Chondrocyte (in vitro differentiated cells): ENCODE measurements at regions not wholly inside any gene's neighbourhood (a gene's known extent, or its start where the extent isn't known, plus 50 kb on each side); places are given as distances from the start of the nearest gene placed in this dataset.
"Not testable (repeated sequence)": the region's sequence is repeated elsewhere in the genome, so short reads cannot be mapped to it uniquely, and the experiment has no call there.

Experiments used
- DNase-seq: peaks from one replicate; pipeline ENCODE4 v3.0.0; 2021; ENCODE audit warnings: mixed read lengths, low spot score
- H3K27ac Mint-ChIP-seq: one replicate; pipeline ENCODE4 v1.8.0; 2021; ENCODE audit warnings: mild to moderate bottlenecking, moderate library complexity, mixed read lengths; ENCODE audit not compliant: unreplicated experiment
- H3K27me3 Mint-ChIP-seq: 2 replicates; pipeline ENCODE4 v1.8.0; 2021; ENCODE audit warnings: low read depth, mixed read lengths
- H3K36me3 Mint-ChIP-seq: 2 replicates; pipeline ENCODE4 v1.8.0; 2021; ENCODE audit warnings: low read depth, mixed read lengths
- H3K4me1 Mint-ChIP-seq: 2 replicates; pipeline ENCODE4 v1.8.0; 2021; ENCODE audit warnings: low read depth, mild to moderate bottlenecking, mixed read lengths
- H3K4me3 Mint-ChIP-seq: one replicate; pipeline ENCODE4 v1.8.0; 2021; ENCODE audit warnings: mild to moderate bottlenecking, moderate library complexity, mixed read lengths; ENCODE audit not compliant: unreplicated experiment
- H3K9me3 Mint-ChIP-seq: 2 replicates; pipeline ENCODE4 v1.8.0; 2021; ENCODE audit warnings: low read depth, mixed read lengths
- CTCF ChIP-seq: fragments of 200-600 bp; sonication (generic); IDR thresholded peaks from 2 replicates; pipeline ENCODE4 v1.5.0; 2021; ENCODE audit warnings: antibody characterized with exemption, mild to moderate bottlenecking, moderate library complexity

DNA sequence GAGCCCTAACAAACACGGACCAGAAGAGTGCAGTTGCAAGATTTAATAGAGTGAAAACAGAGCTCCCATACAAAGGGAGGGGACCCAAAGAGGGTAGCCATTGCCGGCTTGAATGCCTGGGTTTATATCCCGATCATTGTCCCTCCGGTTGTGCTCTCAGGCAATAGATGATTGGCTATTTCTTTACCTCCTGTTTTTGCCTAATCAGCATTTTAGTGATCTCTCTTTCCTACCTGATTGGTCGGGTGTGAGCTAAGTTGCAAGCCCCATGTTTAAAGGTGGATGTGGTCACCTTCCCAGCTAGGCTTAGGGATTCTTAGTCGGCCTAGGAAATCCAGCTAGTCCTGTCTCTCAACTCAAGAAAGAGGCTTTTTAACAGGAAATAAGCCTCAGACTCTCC lies 186.9 kb upstream of the TBX22 start:
- H3K27me3 Mint-ChIP-seq, H3K36me3 Mint-ChIP-seq, H3K4me3 Mint-ChIP-seq, H3K4me1 Mint-ChIP-seq, H3K27ac Mint-ChIP-seq, DNase-seq: not testable (repeated sequence)
- peaks cover 47% of the 10 kb centered on the region for H3K9me3 Mint-ChIP-seq

- not testable (repeated sequence) for H3K27ac Mint-ChIP-seq, H3K4me1 Mint-ChIP-seq, DNase-seq, H3K27me3 Mint-ChIP-seq, H3K4me3 Mint-ChIP-seq, H3K36me3 Mint-ChIP-seq
- H3K9me3 Mint-ChIP-seq = peaks cover 62% of the 10 kb centered on the region
Measured at GRCh38 chrX:79850114-79850513, 164.4 kb upstream of the TBX22 start.

DNA sequence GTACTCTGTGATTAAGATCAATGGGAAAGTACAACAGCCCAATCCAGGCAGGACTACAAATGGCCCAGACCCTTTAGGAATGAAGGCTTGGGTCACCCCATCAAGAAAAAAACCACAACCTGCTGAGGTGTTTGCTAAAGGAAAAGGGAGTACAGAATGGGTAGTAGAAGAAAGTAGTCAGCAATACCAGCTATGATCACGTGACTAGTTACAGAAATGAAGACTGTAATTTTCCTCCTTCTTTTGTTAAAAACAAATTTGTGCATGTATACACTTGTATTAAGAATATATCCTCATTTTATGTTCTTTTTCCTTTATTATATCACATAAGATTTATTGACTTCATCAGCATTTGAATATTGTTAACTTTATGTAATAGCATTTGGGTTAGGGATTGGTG lies 160.1 kb upstream of the TBX22 start:
- Mint-ChIP-seq H3K4me3 (no peak overlapping the region), H3K36me3 (no peaks in the 10 kb centered on the region), H3K4me1 (no peaks in the 10 kb centered on the region), H3K27me3 (no peaks in the 10 kb centered on the region), H3K27ac (no peak overlapping the region), H3K9me3 (peaks cover 45% of the 10 kb centered on the region)
- TF ChIP-seq CTCF = no peak
- DNase-seq = no peak
